PC-3 (cell line): ENCODE measurements at regions not wholly inside any gene's neighbourhood (a gene's known extent, or its start where the extent isn't known, plus 50 kb on each side); places are given as distances from the start of the nearest gene placed in this dataset.
A peak's percentile ranks its signal among the peaks of the same experiment; 100 is the strongest.

ENCODE experiments used
- ATAC-seq: fragments of 200-7000 bp; cut with Tn5 transposase; 2 replicates; pipeline ENCODE4 v1.9.1; 2020; ENCODE audit warnings: mild to moderate bottlenecking, moderate library complexity
- BruUV-seq: library from RNA; stranded (reverse); fragments of 400-500 nt; replicated peaks from 2 replicates; lab custom pipeline; 2021; lab: Mats Ljungman, UMichigan
- CTCF ChIA-PET: fragments of 300-600 bp; sonication (Branson Sonifier 250); formaldehyde crosslinking; loops from one replicate; lab custom pipeline; 2022; ENCODE audit warnings: antibody characterized with exemption; lab: Charles Lee
- POLR2A ChIA-PET: fragments of 300-600 bp; sonication (Branson Sonifier 250); formaldehyde crosslinking; loops from one replicate; lab custom pipeline; 2022; ENCODE audit warnings: antibody characterized with exemption; ENCODE audit not compliant: unreplicated experiment; lab: Charles Lee
- DNase-seq: peaks from one replicate; pipeline ENCODE4 v3.0.0-alpha.2; 2015
- H2AFZ ChIP-seq: fragments of 300-600 bp; sonication (generic); 2 replicates; pipeline ENCODE4 v1.6.0; 2016; ENCODE audit warnings: antibody characterized with exemption, low read length
- H3F3A ChIP-seq: fragments of 300-600 bp; sonication (generic); one replicate; pipeline ENCODE4 v1.6.0; 2017; ENCODE audit warnings: antibody characterized with exemption, low read length, control low read depth, mild to moderate bottlenecking; ENCODE audit not compliant: unreplicated experiment
- H3K27ac ChIP-seq: fragments of 300-600 bp; sonication (generic); 2 replicates; pipeline ENCODE4 v1.5.1; 2016; ENCODE audit warnings: mild to moderate bottlenecking, low read length
- H3K27me3 ChIP-seq: fragments of 300-600 bp; sonication (generic); 2 replicates; pipeline ENCODE4 v1.6.1; 2016; ENCODE audit warnings: low read length, mixed read lengths
- H3K36me3 ChIP-seq: fragments of 300-600 bp; sonication (generic); 2 replicates; pipeline ENCODE4 v1.6.1; 2016; ENCODE audit warnings: low read depth, mixed run types, low read length, mixed read lengths
- H3K4me1 ChIP-seq: fragments of 300-600 bp; sonication (generic); 2 replicates; pipeline ENCODE4 v1.5.1; 2016; ENCODE audit warnings: low read length; ENCODE audit not compliant: insufficient read depth
- H3K4me2 ChIP-seq: fragments of 300-600 bp; sonication (generic); 2 replicates; pipeline ENCODE4 v1.6.0; 2016; ENCODE audit warnings: low read length
- H3K4me3 ChIP-seq: fragments of 300-600 bp; sonication (generic); 2 replicates; pipeline ENCODE4 v1.5.1; 2016; ENCODE audit warnings: mild to moderate bottlenecking, low read length, mixed read lengths
- H3K79me2 ChIP-seq: fragments of 300-600 bp; sonication (generic); 2 replicates; pipeline ENCODE4 v1.6.1; 2017; ENCODE audit warnings: low read length, mixed read lengths
- H3K9ac ChIP-seq: fragments of 300-600 bp; sonication (generic); 2 replicates; pipeline ENCODE4 v1.6.0; 2016; ENCODE audit warnings: mild to moderate bottlenecking, low read length
- H3K9me2 ChIP-seq: fragments of 300-600 bp; sonication (generic); replicated peaks from 2 replicates; pipeline ENCODE4 v1.6.1; 2016; ENCODE audit warnings: mixed run types, low read length, mixed read lengths
- H3K9me3 ChIP-seq: fragments of 300-600 bp; sonication (generic); 2 replicates; pipeline ENCODE4 v1.6.1; 2016; ENCODE audit warnings: low read length, mixed read lengths
- H4K20me1 ChIP-seq: fragments of 300-600 bp; sonication (generic); 2 replicates; pipeline ENCODE4 v1.6.1; 2016; ENCODE audit warnings: low read length, mixed read lengths
- EZH2 ChIP-seq: fragments of 300-600 bp; sonication (generic); IDR thresholded peaks from one replicate; pipeline ENCODE4 v1.6.1; 2017; ENCODE audit warnings: antibody characterized with exemption, mild to moderate bottlenecking, low read length; ENCODE audit not compliant: unreplicated experiment
- EZH2phosphoT487 ChIP-seq: fragments of 300-600 bp; sonication (generic); IDR thresholded peaks from 2 replicates; pipeline ENCODE4 v1.6.1; 2018; ENCODE audit warnings: mild to moderate bottlenecking, antibody characterized with exemption, low read length, borderline replicate concordance
- intact Hi-C: fragments of 100-400 bp; cut with micrococcal nuclease; formaldehyde crosslinking; loops from 2 replicates; pipeline ENCODE4 v1.9.0; 2023
- TF ChIP-seq, protein P1 (sequence below): fragments of 300-600 bp; sonication (generic); conservative IDR thresholded peaks from 2 replicates; pipeline ENCODE4 v1.5.1; 2017; ENCODE audit warnings: antibody characterized with exemption, low read depth, mild to moderate bottlenecking, low read length

DNA sequence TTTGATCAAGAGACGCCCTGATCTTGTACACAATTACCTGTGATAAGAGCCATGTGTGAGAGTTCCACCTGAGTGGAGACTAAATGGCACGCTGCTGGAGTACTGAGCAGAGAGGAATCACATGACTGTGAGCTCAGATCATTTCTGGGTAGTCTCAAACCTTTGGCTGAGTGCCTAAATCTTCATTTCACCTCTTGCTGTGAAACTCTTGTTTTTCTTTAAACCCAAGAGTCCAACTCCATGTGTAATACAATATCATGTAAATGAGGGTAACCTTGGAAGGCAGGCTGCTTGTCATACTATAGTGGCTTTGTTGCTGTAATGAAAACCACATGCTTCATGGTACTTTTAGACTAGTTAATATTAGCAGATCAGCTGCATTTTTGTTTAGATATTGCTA lies 156.9 kb downstream of the CAND1 start:
- no peak for ATAC-seq
- intact Hi-C loops = no loop called here

DNA sequence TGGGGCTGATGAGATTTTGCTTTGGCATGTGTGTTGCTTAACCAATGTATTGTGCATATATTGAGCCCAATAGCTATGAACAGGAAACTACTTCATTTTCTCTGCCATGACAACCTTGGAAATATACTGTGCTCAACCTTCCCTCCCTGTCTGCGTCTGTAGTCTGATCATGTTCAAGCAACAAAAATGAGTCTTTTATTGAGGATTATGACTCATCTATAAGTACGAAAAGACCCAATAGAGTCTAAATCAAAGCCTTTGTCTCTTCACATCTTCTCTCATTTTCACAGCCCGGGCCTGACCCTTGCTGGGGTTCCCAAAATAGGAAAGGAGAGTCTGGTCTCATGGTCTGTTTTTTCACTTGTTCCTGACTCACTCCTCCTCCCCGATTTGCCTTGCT lies 158.2 kb downstream of the CAND1 start:
- ATAC-seq = no peak
- no peaks in the 10 kb centered on the region for H3K9me3 ChIP-seq
- no peaks in the 10 kb centered on the region for H3F3A ChIP-seq
- no peaks in the 10 kb centered on the region for H4K20me1 ChIP-seq
- DNase-seq = no peak
- intact Hi-C loops = no loop called here
- ChIA-PET POLR2A (no interaction called here), CTCF (no interaction called here)
- no peak overlapping the region for H3K4me2 ChIP-seq
- no peaks in the 10 kb centered on the region for H3K9me2 ChIP-seq
- no peak overlapping the region for H3K27ac ChIP-seq
- no peak overlapping the region for H3K4me3 ChIP-seq
- no TSS peak for BruUV-seq
- no peak overlapping the region for H3K9ac ChIP-seq
- TF ChIP-seq, protein P1, sequence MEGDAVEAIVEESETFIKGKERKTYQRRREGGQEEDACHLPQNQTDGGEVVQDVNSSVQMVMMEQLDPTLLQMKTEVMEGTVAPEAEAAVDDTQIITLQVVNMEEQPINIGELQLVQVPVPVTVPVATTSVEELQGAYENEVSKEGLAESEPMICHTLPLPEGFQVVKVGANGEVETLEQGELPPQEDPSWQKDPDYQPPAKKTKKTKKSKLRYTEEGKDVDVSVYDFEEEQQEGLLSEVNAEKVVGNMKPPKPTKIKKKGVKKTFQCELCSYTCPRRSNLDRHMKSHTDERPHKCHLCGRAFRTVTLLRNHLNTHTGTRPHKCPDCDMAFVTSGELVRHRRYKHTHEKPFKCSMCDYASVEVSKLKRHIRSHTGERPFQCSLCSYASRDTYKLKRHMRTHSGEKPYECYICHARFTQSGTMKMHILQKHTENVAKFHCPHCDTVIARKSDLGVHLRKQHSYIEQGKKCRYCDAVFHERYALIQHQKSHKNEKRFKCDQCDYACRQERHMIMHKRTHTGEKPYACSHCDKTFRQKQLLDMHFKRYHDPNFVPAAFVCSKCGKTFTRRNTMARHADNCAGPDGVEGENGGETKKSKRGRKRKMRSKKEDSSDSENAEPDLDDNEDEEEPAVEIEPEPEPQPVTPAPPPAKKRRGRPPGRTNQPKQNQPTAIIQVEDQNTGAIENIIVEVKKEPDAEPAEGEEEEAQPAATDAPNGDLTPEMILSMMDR = no peak
- TF ChIP-seq EZH2phosphoT487 (no peak), EZH2 (no peak)
- no peak overlapping the region for H2AFZ ChIP-seq
- H3K79me2 ChIP-seq = no peaks in the 10 kb centered on the region
- H3K36me3 ChIP-seq = no peaks in the 10 kb centered on the region
- peaks cover 23% of the 10 kb centered on the region for H3K4me1 ChIP-seq
- H3K27me3 ChIP-seq = no peaks in the 10 kb centered on the region

More for the DNA sequence above, 156.9 kb downstream of the CAND1 start:
- no TSS peak for BruUV-seq
- Histone ChIP-seq H3K4me2 (no peak overlapping the region), H2AFZ (no peak overlapping the region), H3K4me3 (no peak overlapping the region), H3K27me3 (no peaks in the 10 kb centered on the region), H4K20me1 (no peaks in the 10 kb centered on the region), H3K27ac (no peak overlapping the region), H3K79me2 (no peaks in the 10 kb centered on the region), H3K9me2 (no peaks in the 10 kb centered on the region), H3F3A (no peaks in the 10 kb centered on the region), H3K9ac (no peak overlapping the region), H3K36me3 (no peaks in the 10 kb centered on the region), H3K9me3 (no peaks in the 10 kb centered on the region), H3K4me1 (peaks cover 23% of the 10 kb centered on the region)
- TF ChIP-seq EZH2 = no peak
- no peak for TF ChIP-seq EZH2phosphoT487
- TF ChIP-seq, protein P1 = no peak
- ChIA-PET POLR2A (no interaction called here), CTCF (no interaction called here)
- DNase-seq = no peak

DNA sequence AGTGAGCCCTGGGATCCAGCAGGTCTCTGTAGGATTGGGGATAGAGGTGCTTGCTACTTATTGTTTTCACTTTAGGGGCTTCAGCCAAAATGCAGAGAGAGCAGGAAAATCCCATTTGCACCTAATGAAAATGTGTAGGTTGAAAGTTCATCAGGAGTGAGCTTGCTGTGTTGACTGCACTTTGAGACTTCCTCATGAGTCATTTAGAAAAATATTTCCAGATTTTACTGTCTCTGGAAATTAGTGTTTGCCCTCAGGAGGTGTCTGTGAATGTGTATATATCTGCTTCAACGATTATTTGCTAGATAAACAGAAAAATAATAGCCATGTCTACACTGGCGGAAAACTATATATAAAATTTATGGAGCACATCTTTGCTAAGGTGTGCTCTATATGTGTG lies 159.3 kb downstream of the CAND1 start:
- H3K36me3 ChIP-seq = no peaks in the 10 kb centered on the region

More for the DNA sequence above, 159.3 kb downstream of the CAND1 start:
- intact Hi-C loops = no loop called here
- CTCF ChIA-PET = interaction anchor here (0.6 kb wide), 1 partner anchor 12 kb away, joined by 7 read pairs; no protein-coding TSS in a partner anchor
- Histone ChIP-seq H2AFZ (no peak overlapping the region), H3K9ac (no peak overlapping the region), H3K27me3 (no peaks in the 10 kb centered on the region), H4K20me1 (no peaks in the 10 kb centered on the region), H3K4me3 (no peak overlapping the region), H3K4me2 (0 out of 2 replicates have a peak overlapping the region, but pooled peaks have one; percentile 9), H3K4me1 (peaks cover 23% of the 10 kb centered on the region), H3K27ac (no peak overlapping the region), H3K79me2 (no peaks in the 10 kb centered on the region), H3F3A (no peaks in the 10 kb centered on the region), H3K9me2 (no peaks in the 10 kb centered on the region), H3K9me3 (no peaks in the 10 kb centered on the region)
- ATAC-seq = peak; percentile 70
- no peak for TF ChIP-seq EZH2phosphoT487
- no peak for TF ChIP-seq EZH2
- TF ChIP-seq, protein P1 = no peak
- DNase-seq = peak; percentile 76
- POLR2A ChIA-PET = no interaction called here
- BruUV-seq = no TSS peak
